ENCODE measurements at regions not wholly inside any gene's neighbourhood (a gene's known extent, or its start where the extent isn't known, plus 50 kb on each side); places are given as distances from the start of the nearest gene placed in this dataset.

GRCh38 chr2:67845621-67846369 is 217.0 kb downstream of the C1D start (continued):
- TF ChIP-seq ZNF462 (CRISPR knock-in tag; IDR thresholded peaks at IDR 0.05) (no peak), ETS1 (IDR thresholded peaks at IDR 0.05) (no peak), REST (IDR thresholded peaks at IDR 0.05; ENCODE audit: unreplicated experiment) (no peak), ZNF114 (CRISPR knock-in tag; IDR thresholded peaks at IDR 0.05) (no peak), POLR2AphosphoS5 (IDR thresholded peaks at IDR 0.05; ENCODE audit: low read depth) (no peak), CTCF (conservative IDR thresholded peaks at IDR 0.05; ENCODE audit: low read depth in 2 of 2) (no peak), STAT1 (IDR thresholded peaks at IDR 0.05; ENCODE audit: unreplicated experiment) (no peak), EZH2 (IDR thresholded peaks at IDR 0.05; ENCODE audit: low read depth, unreplicated experiment) (no peak), CREB1 (CRISPR knock-in tag; IDR thresholded peaks at IDR 0.05; ENCODE audit: low read depth) (no peak), ZNF331 (CRISPR knock-in tag; IDR thresholded peaks at IDR 0.05; ENCODE audit: low read depth) (no peak), EZH2phosphoT487 (IDR thresholded peaks at IDR 0.05; ENCODE audit: unreplicated experiment) (no peak), NANOG (IDR thresholded peaks at IDR 0.05; ENCODE audit: borderline replicate concordance) (no peak), JUNB (IDR thresholded peaks at IDR 0.05; ENCODE audit: unreplicated experiment) (no peak)
